Hepatic stellate cell (primary cell): ENCODE measurements at regions not wholly inside any gene's neighbourhood (a gene's known extent, or its start where the extent isn't known, plus 50 kb on each side); places are given as distances from the start of the nearest gene placed in this dataset.

Experiments
- DNase-seq: peaks from one replicate; pipeline ENCODE4 v3.0.0; 2011; ENCODE audit warnings: low spot score

GRCh38 chr1:94325377-94326302 lies 88.3 kb upstream of the ARHGAP29 start:
- peak; percentile 65 for DNase-seq

- no peak for DNase-seq
These were observed 86.8 kb upstream of the ARHGAP29 start for GRCh38 chr1:94324178-94324544.

DNA sequence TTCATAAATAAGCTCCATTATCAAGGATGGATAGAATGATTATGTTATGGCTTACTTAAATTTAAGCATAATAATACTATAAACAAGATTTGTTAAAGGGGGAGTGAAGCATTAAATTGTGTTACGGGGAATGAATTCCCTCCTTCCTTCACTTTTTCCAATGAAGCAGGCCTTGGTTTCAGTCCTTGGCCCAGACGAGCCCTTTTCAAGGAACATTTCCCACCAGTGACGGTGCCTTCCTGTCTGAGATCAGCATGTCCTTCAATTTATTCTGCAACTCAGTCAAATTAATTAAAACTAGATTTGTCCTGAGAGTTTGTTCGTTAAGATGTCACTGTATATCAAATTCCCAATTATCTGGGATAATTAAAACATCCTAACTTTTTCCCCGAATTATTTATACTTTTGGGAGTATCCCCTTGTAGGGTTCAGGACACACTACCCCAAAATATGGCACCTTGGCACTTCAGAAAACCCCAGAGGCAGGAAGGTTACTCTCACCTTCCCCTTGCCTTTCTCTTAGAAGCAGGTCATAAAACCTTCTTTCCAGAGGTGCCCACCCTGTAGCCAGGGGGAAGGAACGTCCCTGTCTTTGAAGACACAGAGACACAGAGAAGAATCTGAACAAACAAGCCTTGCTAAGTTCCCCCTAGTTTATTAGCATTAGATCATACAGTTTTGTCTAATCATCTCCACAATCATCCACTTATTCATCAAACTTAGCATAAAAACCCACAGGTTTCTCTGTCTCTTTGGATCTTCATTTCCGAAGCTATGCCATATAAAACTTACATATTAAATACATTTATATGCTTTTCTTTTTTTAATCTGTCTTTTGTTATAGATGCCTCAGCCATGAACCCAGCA lies 86.2 kb upstream of the ARHGAP29 start:
- DNase-seq = no peak

GRCh38 chr1:94322696-94323095 lies 85.3 kb upstream of the ARHGAP29 start:
- no peak for DNase-seq

DNA sequence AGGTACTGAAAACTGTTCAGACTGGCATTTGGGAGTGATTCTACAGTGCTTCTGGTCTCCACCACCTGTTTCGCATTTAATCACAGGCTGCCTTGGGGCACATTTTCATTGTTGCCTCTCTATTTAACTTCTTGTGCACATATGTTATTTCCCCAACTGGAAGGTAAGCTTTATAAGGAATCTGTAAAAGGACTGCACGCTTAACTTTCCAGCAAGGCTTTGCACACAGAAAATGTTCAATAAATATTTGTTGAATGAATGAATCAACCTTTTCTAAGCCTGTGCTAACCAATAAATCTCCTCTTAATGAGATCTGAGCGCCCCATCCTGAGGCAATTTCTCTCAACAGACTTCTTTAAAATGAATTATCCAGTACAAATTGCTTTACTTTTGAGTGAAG lies 84.3 kb upstream of the ARHGAP29 start:
- DNase-seq = no peak

DNA sequence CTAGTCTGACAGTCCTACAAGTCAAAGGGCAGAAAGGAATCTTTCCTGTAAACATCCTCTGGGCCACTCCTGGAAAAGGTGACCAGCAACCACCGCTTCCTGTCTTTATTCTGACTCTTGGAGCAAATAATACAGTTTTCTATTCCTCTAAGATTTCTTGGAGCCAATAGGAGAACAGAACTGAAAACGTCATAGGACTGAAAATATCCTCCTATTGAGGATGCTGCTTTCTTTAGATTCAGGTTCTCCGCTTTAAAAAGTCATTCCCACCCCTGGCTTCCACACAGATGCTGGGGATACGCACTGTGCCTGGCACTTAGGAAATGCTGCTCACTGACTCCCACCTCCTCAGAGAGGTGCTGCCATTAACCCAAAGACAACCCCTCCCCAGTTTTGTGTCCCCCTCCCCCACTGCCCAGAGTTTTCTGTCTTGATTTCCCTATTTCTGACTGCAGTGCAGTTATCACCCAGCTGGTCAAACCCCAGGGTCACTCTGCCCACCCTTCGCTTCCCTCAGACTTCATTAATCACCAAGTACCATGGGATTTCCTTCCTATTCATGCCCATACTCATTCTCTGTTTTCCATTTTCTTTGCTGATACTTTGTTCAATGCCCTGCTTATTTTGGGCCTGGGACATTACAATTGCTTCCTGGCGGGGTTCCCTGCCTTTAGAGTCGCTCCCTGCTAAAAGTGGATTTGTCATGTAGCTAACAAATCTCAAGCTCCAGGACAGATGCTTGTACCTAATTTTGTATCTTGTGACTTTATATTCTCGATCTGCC lies 82.1 kb upstream of the ARHGAP29 start:
- no peak for DNase-seq

DNA sequence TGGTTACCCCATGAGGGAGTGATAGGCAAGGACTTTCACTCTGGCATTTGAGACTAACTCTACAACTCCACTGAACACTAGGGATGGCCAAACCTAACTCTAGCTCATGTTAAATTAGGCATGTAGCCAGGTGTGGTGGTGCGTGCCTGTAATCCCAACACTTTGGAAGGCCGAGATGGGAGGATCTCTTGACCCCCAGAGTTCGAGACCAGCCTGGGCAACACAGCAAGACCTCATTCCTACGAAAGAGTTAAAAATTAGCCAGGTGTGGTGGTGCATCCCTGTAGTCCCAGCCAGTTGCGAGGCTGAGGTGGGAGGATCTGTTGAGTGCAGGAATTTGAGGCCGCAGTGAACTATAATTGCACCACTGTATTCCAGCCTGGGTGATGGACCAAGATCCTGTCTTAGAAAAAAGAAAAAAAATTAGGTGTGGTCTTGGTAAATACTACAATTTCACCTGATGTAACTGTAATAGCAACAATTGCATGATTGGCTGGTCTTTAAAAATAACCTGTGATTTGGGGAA lies 81.2 kb upstream of the ARHGAP29 start:
- DNase-seq = no peak

DNA sequence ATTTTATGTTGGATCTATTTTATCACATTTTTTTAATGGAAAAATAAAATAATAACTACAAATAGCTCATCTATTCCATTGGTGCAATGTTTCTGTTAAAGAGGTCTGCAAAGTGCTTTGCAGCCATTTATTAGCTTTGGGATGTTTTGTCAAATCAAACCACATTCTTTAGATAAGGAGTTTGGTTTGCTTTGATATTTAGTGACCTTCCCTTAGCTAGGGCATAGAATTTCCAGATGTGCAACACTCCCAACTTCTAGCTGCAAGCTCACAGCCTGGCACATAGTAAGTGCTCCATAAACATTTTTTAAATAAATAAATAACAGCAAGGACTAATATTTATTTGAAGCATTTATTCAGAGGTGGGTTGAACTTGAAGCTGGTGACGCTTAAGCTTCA lies 80.4 kb upstream of the ARHGAP29 start:
- DNase-seq = no peak

DNA sequence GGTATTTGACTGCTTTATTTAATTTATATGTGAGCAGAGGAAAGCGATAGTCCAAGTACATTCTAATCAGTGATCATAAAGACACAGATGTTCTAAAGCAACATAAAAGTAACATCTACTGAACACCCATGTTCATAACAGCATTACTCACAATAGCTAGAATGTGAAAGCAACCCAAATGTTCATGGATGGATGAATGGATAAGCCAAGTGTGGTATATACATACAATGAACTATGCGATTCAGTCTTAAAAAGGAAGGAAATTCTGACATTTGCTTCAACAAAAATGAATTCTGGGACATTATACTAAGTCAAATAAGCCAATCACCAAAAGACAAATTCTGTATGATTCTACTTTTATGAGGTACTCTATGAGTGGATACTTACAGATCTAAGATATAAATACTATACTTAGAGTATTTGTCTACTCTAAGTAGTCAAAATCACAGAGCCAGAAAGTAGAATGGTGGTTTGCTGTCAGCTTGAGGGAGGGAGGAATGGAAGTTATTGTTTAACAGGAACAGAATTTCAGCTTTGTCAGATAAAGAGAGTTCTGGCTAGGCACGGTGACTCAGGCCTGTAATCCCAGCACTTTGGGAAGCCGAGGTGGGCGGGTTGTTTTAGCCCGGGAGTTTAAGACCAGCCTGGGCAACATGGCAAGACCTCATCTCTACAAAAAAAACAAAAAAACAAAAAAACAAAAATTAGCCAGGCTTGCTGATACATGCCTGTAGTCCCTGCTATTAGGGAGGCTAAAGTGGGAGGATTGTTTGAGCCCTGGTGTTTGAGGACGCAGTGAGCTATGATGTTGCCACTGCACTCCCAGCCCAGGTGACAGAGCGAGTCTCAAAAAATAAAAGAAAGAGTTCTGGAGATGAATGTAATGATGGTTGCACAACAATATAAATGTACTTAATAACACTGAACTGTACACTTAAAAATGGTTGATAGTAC lies 79.7 kb upstream of the ARHGAP29 start:
- DNase-seq = no peak

DNA sequence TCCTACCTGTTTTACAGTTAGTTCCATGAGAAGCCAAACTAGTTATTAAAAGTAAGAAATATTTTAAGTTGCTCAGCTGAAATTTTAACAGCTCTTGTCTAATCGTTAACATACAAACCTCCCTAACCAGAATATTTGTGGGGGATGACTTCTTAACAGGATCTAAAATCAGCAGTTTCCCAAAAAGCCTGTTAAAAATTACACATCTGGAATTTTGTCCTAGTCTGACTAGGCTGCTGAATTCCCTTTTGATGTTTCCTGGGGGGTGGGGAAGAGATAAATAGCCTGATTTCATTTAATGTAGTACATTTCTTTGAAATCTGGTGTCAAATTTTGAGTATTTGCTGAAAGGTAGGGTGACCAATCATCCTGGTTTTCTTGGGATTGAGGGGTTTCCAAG lies 78.8 kb upstream of the ARHGAP29 start:
- DNase-seq = no peak

DNA sequence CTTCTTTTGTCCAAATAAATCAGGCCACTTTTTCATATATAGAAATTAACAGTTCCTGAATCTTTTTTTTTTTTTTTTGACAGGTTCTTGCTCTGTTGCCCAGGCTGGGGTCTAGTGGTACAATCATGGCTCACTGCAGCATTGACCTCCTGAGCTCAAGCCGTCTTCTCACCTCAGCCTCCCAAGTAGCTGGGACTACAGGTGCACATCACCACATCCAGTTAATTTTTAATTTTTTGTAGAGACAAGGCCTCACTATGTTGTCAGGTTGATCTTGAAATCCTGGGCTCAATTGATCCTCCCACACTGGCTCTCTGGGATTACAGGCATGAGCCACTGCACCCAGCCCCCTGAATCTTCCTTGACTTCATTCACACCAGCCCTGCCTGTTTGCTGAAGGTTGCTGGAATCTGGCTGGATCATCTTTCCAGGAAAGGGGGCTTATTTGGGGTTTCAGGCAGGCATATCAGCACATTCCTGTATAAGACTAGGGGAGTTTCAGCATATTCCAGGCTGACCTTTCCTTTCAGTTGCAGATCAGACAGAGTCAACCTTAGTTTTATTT lies 78.2 kb upstream of the ARHGAP29 start:
- DNase-seq = no peak

GRCh38 chr1:94314222-94314858 lies 77.0 kb upstream of the ARHGAP29 start:
- no peak for DNase-seq

- DNase-seq = no peak
These were observed 73.3 kb upstream of the ARHGAP29 start for GRCh38 chr1:94310570-94311270.

GRCh38 chr1:94309829-94310569 lies 72.6 kb upstream of the ARHGAP29 start:
- no peak for DNase-seq

GRCh38 chr1:94309216-94309615 lies 71.8 kb upstream of the ARHGAP29 start:
- DNase-seq = no peak

- DNase-seq = no peak
These were observed 69.1 kb upstream of the ARHGAP29 start for GRCh38 chr1:94306521-94306920.

DNA sequence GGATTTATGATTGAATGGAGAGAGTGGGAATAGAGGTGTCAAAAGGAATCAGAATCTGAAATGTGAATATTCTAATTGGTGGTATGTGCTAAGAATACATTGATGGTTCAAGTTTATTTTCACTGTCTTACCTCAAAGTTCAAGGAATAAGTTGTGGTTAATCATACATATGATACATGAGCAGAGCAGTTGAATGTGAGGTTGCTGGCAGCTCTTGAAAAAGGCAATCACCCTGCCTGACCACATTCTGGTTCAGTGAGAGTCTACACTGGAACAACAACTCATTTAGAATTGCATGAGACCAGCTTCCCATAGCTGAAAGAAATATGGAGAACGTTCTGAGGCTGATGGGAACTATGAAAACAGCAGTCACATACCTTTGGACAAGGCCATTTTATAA lies 68.3 kb upstream of the ARHGAP29 start:
- DNase-seq = no peak

DNA sequence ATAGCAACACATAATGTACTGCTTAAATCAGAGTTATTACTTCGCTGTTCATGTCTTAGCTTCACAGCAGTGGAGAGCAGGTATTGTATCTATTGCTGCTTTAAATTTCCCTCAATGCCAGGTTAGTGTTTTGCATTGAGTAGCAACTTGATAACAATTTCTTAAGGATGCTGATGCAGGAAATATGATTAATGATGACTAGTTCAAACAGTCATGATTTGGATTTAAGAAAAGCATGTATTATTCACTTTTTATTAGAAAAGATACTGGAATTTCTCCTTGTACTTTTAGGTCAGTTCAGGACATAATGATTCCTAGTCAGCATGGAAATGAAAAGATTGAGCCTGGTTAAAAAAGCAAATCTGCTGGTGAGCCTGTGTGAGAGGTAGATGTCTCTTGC lies 67.2 kb upstream of the ARHGAP29 start:
- DNase-seq = no peak

GRCh38 chr1:94303005-94303404 lies 65.6 kb upstream of the ARHGAP29 start:
- no peak for DNase-seq
